ENCODE measurements at regions not wholly inside any gene's neighbourhood (a gene's known extent, or its start where the extent isn't known, plus 50 kb on each side); places are given as distances from the start of the nearest gene placed in this dataset.

DNA sequence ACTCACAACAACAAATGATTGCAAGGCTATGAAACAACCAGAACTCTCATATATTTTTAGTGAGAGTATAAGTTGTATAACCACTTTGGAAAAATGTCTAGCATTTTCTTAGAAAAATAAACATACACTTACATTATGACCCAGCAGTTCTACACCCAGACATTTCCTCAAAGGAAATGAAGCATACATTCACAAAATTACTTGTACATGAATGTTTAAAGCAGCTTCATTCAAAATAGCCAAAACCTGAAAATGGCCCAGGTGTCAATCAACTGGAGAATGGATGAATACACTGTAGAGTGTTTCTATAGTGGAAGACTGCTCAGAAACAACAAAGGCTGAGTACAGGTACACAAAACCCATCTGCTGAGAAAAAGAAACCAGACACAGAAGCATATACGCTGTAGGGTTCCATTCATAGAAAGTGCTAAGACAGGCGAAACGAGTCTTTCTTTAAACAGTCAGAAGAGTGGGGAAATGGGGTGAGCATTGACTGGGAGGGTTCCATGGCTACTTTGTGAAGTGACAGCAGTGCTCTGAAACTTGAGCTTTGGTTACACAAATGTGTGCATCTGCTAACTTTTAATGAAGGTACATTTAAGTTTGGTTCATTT lies 799.0 kb downstream of the DCDC2C start:
- Histone ChIP-seq H3K9ac (ENCODE audit: low read length) (no peak overlapping the region), H3K4me2 (ENCODE audit: low read length) (no peak overlapping the region), H3K36me3 (replicated peaks; ENCODE audit: low read depth, low read length) (no peaks in the 10 kb centered on the region), H3K79me2 (ENCODE audit: low read length) (no peaks in the 10 kb centered on the region), H3K9me3 (ENCODE audit: insufficient read depth, low read length) (no peaks in the 10 kb centered on the region), H3K4me3 (ENCODE audit: low read length) (no peak overlapping the region), H2AFZ (ENCODE audit: low read depth, low read length) (no peak overlapping the region), H3K27me3 (ENCODE audit: low read depth, low read length) (no peaks in the 10 kb centered on the region), H4K20me1 (ENCODE audit: insufficient read depth, low read length) (no peaks in the 10 kb centered on the region), H3K4me1 (ENCODE audit: low read length) (no peaks in the 10 kb centered on the region), H3K27ac (ENCODE audit: low read length) (no peak overlapping the region)
- no peak for TF ChIP-seq EZH2phosphoT487 (IDR thresholded peaks at IDR 0.05; ENCODE audit: low read depth)
- TF ChIP-seq, protein P1, sequence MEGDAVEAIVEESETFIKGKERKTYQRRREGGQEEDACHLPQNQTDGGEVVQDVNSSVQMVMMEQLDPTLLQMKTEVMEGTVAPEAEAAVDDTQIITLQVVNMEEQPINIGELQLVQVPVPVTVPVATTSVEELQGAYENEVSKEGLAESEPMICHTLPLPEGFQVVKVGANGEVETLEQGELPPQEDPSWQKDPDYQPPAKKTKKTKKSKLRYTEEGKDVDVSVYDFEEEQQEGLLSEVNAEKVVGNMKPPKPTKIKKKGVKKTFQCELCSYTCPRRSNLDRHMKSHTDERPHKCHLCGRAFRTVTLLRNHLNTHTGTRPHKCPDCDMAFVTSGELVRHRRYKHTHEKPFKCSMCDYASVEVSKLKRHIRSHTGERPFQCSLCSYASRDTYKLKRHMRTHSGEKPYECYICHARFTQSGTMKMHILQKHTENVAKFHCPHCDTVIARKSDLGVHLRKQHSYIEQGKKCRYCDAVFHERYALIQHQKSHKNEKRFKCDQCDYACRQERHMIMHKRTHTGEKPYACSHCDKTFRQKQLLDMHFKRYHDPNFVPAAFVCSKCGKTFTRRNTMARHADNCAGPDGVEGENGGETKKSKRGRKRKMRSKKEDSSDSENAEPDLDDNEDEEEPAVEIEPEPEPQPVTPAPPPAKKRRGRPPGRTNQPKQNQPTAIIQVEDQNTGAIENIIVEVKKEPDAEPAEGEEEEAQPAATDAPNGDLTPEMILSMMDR (IDR thresholded peaks at IDR 0.05; ENCODE audit: low read depth, low read length), result no peak

DNA sequence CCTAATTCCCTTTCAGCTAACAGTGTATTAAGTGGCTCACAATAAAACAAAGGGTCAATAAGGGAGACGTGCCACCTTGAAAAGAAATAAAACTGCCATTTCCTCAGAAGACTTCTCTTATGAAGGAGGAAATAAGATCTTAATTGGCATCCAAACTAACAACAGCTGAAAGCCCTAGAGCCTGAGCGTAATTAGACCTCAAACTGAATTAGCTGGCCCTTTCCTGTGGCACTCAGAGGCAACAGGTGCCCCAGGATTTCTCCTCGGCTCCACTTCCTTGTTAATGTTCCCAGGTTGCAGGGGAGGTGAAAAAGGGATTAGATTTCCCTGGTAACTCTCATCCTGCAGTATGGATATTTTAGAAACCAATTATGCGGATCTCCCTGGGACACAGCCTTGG lies 804.3 kb downstream of the DCDC2C start:
- Histone ChIP-seq H3K4me3 (ENCODE audit: low read length) (no peak overlapping the region), H3K9ac (ENCODE audit: low read length) (no peak overlapping the region), H3K79me2 (ENCODE audit: low read length) (no peaks in the 10 kb centered on the region), H3K9me3 (ENCODE audit: insufficient read depth, low read length) (0 out of 2 replicates have a peak, but pooled peaks cover 2% of the 10 kb centered on the region), H3K4me1 (ENCODE audit: low read length) (no peaks in the 10 kb centered on the region), H3K27me3 (ENCODE audit: low read depth, low read length) (no peaks in the 10 kb centered on the region), H2AFZ (ENCODE audit: low read depth, low read length) (no peak overlapping the region), H4K20me1 (ENCODE audit: insufficient read depth, low read length) (no peaks in the 10 kb centered on the region), H3K4me2 (ENCODE audit: low read length) (no peak overlapping the region), H3K27ac (ENCODE audit: low read length) (no peak overlapping the region), H3K36me3 (replicated peaks; ENCODE audit: low read depth, low read length) (no peaks in the 10 kb centered on the region)
- TF ChIP-seq, protein P1 (IDR thresholded peaks at IDR 0.05; ENCODE audit: low read depth, low read length), result no peak
- TF ChIP-seq EZH2phosphoT487 (IDR thresholded peaks at IDR 0.05; ENCODE audit: low read depth), result no peak

DNA sequence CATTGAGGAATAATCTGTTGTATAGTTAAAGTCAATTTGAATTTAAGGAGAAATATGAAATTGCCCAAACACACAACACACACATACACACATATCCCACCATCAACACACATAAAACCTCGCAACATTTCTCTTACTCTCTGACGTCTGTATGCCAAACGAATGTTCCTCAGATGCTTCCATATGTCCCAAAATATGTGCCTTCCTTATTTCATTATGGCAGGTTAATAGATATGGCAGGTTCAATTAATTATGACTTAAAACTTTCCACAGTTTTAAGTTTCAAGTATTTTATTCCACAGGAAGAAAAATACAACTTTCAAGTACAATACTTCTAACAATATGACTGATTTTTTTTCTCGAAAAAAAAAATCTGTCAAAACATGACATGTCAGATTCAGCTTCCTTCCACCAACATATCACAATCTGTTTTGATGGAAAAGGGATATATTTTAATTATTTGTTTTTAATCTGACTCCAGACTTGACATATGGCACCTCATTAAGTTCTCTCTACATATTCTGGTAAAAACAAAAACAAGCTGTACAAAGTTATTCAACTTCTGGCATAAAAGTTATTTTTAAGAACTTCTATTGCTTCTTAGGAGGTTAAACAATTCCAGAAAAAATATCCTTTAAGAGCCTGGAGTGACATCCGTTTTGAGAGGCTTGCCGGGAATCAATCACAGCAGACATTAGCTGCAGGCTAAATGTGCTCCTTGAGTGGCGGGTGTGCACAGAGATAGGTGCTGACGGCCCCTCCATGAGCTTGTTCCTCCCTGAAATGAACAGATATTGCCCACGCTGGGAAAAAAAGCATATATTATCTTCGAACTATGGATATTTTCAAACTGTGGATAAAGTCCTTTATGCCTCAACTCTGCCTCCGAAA lies 812.7 kb downstream of the DCDC2C start:
- H3K4me2 ChIP-seq (ENCODE audit: low read length), result no peak overlapping the region
- TF ChIP-seq, protein P1 (IDR thresholded peaks at IDR 0.05; ENCODE audit: low read depth, low read length), result no peak
- no peak for TF ChIP-seq EZH2phosphoT487 (IDR thresholded peaks at IDR 0.05; ENCODE audit: low read depth)
- H2AFZ ChIP-seq (ENCODE audit: low read depth, low read length), result no peak overlapping the region
- H3K9ac ChIP-seq (ENCODE audit: low read length), result no peak overlapping the region
- H3K27ac ChIP-seq (ENCODE audit: low read length), result no peak overlapping the region
- H3K4me1 ChIP-seq (ENCODE audit: low read length), result no peaks in the 10 kb centered on the region
- no peaks in the 10 kb centered on the region for H3K27me3 ChIP-seq (ENCODE audit: low read depth, low read length)
- H4K20me1 ChIP-seq (ENCODE audit: insufficient read depth, low read length), result no peaks in the 10 kb centered on the region
- 0 out of 2 replicates have a peak, but pooled peaks cover 2% of the 10 kb centered on the region for H3K9me3 ChIP-seq (ENCODE audit: insufficient read depth, low read length)
- H3K36me3 ChIP-seq (replicated peaks; ENCODE audit: low read depth, low read length), result no peaks in the 10 kb centered on the region
- H3K79me2 ChIP-seq (ENCODE audit: low read length), result no peaks in the 10 kb centered on the region
- H3K4me3 ChIP-seq (ENCODE audit: low read length), result no peak overlapping the region

DNA sequence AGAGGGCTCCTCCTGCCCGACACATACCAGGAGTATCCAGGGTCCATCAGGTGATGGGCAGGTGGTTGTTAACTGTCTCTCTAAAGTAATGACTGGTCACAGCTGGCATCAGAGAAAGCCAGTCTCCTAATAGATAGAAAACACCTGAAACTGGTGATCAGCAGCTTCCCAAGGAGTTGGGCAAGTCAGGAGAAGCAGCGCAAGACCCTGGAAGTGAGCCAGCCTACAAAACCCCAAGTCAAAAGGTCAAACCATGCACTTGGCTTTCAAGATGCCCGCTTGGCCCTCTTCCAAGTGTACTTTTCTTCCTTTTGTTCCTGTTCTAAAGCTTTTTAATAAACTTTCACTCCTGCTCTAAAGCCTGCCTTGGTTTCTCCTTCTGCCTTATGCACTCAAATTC lies 815.2 kb downstream of the DCDC2C start:
- TF ChIP-seq EZH2phosphoT487 (IDR thresholded peaks at IDR 0.05; ENCODE audit: low read depth), result no peak
- TF ChIP-seq, protein P1 (IDR thresholded peaks at IDR 0.05; ENCODE audit: low read depth, low read length), result no peak
- Histone ChIP-seq H3K36me3 (replicated peaks; ENCODE audit: low read depth, low read length) (no peaks in the 10 kb centered on the region), H3K9me3 (ENCODE audit: insufficient read depth, low read length) (no peaks in the 10 kb centered on the region), H3K79me2 (ENCODE audit: low read length) (no peaks in the 10 kb centered on the region), H3K9ac (ENCODE audit: low read length) (no peak overlapping the region), H2AFZ (ENCODE audit: low read depth, low read length) (no peak overlapping the region), H3K4me2 (ENCODE audit: low read length) (no peak overlapping the region), H4K20me1 (ENCODE audit: insufficient read depth, low read length) (no peaks in the 10 kb centered on the region), H3K4me1 (ENCODE audit: low read length) (no peaks in the 10 kb centered on the region), H3K27ac (ENCODE audit: low read length) (no peak overlapping the region), H3K4me3 (ENCODE audit: low read length) (no peak overlapping the region), H3K27me3 (ENCODE audit: low read depth, low read length) (no peaks in the 10 kb centered on the region)

Data from OCI-LY3 (cell line).